ENCODE measurements at regions not wholly inside any gene's neighbourhood (a gene's known extent, or its start where the extent isn't known, plus 50 kb on each side); places are given as distances from the start of the nearest gene placed in this dataset.
"Not testable (repeated sequence)": the region's sequence is repeated elsewhere in the genome, so short reads cannot be mapped to it uniquely, and the experiment has no call there.

- no peak for DNase-seq
These were observed 128.5 kb upstream of the RBMS3 start for GRCh38 chr3:29152379-29152778.

DNA sequence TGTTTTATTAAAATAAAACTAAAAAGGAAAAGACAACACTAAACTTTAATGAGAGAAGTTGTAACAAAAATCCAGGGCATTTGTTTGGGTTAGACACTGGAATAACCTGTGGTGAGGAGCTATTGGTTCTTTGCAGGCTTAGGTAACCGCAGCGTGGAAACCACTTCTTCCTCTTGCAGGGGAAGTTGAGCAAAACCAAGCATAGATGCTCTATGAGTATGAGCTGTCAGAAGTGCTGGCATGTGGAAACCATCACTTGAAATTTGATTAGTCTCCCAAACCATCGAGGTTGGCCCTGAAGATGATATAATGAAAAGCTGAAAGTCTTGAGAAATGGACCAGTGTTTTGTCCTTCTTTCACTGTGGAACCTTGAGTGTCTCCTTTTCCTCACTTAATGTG lies 127.1 kb upstream of the RBMS3 start:
- DNase-seq, result no peak

DNA sequence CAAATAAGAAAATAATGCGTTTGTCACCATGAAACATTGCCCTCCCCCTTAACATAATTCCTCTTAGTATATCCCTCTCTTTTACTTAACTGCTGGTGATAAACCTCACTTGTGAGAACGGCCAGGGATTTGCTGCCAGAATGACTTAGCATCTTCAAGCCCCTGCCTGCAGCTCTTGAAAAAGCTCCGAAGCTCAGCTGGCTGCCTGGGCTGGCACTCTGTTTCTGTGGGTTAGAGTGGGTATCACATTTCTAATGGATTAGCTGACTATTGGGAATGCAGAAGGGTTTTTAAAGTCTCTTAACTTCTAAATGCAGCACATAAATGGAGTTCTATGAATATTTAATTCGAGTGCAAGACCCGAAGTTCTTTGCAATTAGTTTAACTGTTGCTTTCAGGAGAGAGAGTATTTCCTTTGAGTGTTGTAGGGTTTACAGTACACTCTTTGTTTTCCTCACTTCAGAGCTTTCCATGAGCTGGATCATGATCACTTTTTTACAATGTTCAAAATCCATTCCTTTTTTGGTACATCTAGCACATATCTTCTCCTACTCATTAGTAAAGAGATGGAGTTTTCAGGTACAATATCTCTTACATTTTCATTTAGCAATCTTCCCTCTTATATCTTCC lies 124.7 kb upstream of the RBMS3 start:
- DNase-seq, result no peak

DNA sequence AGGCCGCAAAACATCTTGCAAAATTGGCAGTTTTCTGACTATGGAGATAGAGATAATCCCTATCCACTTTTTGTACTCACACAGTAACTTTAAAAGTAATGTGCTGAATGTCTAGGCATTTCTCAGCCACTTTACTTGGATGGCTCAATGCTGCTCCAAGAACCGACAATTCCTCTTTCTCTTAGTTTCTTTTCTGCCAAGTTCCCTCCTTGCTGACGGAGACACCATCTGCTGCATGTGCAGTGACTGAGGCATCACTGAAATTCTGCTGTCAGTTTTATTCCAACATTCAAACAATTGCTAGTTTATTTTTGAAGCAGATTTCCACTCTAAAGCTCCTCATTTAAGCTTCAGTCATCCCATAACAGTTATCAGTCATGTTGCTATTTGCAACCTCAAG lies 116.0 kb upstream of the RBMS3 start:
- DNase-seq, result no peak

- no peak for DNase-seq
These were observed 113.7 kb upstream of the RBMS3 start for GRCh38 chr3:29167180-29167579.

- no peak for DNase-seq
These were observed 112.8 kb upstream of the RBMS3 start for GRCh38 chr3:29168081-29168480.

DNA sequence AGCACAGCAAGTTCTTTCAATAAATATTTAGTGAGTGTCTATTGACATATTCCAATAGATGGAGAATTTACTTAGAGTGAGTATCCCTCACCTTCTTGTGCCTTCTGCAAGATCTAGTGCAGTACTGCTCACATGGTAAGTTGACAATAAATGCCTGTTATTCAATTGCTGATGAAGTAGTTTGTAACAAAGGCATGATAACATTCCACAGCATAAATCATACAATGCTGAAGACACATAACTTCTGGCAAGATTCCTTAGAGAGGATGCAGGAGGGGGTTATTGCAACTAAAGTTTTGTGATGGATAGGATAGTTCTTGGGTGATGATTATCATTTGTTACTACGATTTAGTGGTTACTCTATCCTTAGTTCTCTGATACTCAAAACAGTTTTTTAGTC lies 112.2 kb upstream of the RBMS3 start:
- no peak for DNase-seq

DNA sequence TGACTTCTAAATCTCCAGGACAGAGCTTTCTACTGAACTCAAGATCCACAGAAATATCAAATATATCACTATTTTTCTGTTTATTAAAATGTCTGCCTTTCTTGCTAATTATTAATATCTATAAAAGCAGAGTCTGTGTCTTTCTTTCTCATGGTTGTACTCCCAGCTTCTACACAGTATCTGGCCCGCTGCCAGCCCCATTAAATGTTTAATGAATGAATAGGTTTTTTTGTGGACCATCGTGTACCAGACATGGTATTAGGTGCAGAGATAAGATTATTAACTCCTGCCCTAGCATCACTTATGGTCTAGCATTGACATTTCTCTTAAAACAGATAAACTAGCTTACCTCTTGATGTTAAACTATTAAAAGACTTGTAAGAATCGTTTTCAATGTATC lies 111.4 kb upstream of the RBMS3 start:
- no peak for DNase-seq

GRCh38 chr3:29171043-29171990 lies 109.6 kb upstream of the RBMS3 start:
- no peak for DNase-seq

- DNase-seq, result no peak
These were observed 104.4 kb upstream of the RBMS3 start for GRCh38 chr3:29176501-29176900.

DNA sequence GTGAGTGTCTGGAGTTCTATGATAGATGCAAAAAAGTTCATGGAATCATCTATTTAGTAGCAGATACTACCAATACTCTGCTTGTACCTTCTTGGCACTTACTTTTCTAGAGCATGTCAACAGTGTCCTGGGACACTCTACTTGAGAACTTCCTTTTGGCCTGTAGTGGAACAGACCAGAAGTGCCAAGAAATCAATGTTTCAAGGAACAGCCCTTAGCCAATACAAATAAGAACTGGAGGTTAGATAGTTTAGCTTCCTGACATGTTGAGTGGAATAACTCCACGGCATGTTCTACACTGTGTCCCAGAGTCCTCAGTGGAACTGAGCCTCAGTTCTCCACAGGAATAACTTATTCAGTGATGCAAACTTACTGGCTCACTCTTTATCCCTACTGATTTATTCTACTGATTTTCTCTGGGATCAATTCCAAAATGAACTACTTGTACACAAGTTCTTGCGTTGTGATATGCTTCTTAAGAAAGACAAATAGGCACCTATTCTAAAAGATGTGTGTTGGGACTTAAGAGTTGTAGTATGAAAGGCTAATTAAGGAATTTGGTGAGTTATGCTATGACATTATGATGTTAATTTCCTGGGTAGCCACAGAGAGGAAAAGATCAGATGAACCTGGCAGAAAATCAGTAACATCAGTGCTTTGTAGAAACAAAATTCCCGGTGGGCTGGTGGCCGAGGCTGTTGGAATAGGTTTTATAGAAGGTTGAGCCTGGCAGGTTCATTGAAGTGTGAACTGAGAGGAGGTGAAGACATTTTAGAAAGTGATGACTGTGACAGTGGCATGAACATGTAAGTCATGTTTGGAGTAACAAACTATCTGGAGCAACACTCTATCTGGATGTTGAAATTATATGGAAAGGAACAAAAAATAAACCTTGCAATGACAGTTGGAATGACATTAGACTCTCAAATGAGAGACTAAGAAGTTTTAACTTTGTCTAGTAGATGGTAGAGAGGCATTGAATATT lies 101.8 kb upstream of the RBMS3 start:
- no peak for DNase-seq

- DNase-seq, result no peak
These were observed 99.6 kb upstream of the RBMS3 start for GRCh38 chr3:29181149-29181780.

GRCh38 chr3:29181872-29182271 lies 99.0 kb upstream of the RBMS3 start:
- no peak for DNase-seq

- DNase-seq, result not testable (repeated sequence)
These were observed 98.0 kb upstream of the RBMS3 start for GRCh38 chr3:29182828-29183227.

DNA sequence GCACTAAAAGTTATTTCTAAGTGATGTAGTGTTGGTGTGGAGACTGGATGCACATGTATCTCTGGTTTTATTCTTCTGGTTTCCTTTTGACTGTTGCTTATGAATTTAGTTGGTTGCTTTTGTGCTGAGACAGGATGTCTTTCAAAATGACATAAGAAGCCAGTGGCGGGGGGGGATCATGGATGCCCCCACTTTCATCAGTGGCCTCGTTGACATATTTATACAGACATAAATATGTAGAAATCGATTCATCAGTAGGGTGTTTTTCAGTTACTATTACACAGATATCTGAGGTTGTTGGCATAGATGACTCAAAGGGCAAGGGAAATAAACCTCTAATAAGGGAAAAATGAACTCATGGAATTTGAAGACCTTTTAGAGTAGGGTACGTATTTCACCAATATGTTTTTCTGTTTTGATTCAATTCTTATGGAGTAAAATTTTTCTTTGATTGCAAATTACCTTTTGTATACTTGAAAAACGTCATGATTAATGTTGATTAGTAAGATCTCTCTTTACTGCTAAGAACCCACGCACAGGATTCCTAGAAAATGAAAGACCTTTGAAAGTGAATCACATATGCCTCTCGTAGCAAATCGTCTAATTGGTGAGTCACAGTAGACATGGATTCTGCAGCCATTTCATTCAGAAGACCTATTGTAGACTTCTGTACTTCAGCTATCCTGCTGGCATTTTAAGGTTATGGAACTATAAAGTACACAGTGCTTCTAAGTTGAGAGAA lies 97.4 kb upstream of the RBMS3 start:
- no peak for DNase-seq

GRCh38 chr3:29185706-29186105 lies 95.2 kb upstream of the RBMS3 start:
- DNase-seq, result no peak

- no peak for DNase-seq
These were observed 94.7 kb upstream of the RBMS3 start for GRCh38 chr3:29186131-29186599.

DNA sequence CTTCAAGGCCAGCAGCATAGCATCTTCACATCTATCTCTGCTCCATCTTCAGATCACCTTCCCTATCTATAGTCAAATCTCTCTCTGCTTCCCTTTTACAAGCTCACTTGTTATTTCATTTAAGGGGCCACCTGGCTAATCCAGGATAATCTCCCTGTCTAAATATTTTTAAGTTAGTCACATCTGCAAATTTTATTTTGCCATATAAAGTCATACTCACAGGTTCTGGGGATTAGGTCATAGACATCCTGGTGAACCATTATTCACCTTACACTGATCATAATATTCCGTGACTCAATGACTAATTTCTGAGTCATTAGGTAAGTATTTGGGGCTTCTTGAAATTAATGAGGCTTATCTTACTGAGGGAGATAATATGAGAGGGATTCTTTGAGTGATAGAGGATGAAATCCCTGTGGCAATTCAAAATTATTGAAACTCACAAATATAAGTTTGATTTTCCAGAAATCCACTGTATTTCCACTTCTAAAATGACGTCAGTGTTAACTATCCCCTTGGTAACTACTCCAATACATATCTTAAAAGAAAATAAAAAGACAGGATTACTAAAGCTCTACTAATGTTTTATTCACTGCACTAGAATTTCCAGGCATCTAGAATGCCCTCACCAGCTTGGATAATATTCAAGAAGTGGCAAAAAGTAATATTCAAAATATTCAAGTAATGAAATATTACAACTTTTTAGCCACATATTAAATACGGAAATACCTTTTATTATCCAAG lies 93.7 kb upstream of the RBMS3 start:
- no peak for DNase-seq

GRCh38 chr3:29189328-29189727 lies 91.5 kb upstream of the RBMS3 start:
- DNase-seq, result no peak

DNA sequence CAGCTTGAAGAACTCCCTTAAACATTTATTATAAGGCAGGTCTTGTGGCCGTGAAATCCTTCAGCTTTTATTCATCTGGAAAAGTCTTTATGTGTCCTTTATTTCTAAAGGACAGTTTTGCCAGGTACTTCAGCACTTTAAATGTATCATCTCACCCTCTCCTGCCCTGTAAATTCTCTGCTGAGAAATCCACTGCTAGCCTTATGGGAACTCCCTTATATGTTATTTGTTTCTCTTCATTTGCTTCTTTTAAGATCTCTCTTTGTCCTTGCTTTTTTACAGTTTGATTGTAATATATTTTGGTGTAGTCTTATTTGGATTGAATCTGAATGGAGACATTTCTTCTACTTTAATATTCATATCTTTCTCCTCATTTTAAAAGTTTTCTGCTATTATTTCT lies 86.7 kb upstream of the RBMS3 start:
- DNase-seq, result no peak

- DNase-seq, result no peak
These were observed 85.8 kb upstream of the RBMS3 start for GRCh38 chr3:29195056-29195455.
